ENCODE measurements at regions not wholly inside any gene's neighbourhood (a gene's known extent, or its start where the extent isn't known, plus 50 kb on each side); places are given as distances from the start of the nearest gene placed in this dataset.

- Histone ChIP-seq H3K4me1 (ENCODE audit: insufficient read depth, low read length) (no peaks in the 10 kb centered on the region), H3K36me3 (ENCODE audit: insufficient read depth, low read length) (no peaks in the 10 kb centered on the region), H3K9me3 (ENCODE audit: low read length) (no peaks in the 10 kb centered on the region), H3K9ac (ENCODE audit: low read length) (no peak overlapping the region), H3K27me3 (ENCODE audit: control insufficient read depth in 1 of 2, insufficient read depth in 2 of 2, low read length in 2 of 2) (no peaks in the 10 kb centered on the region), H3K4me3 (ENCODE audit: low read depth in 1 of 2, low read length in 2 of 2) (no peak overlapping the region), H3K27ac (ENCODE audit: low read depth, low read length) (no peak overlapping the region)
Measured at GRCh38 chr4:175871774-175872405, 59.8 kb upstream of the GPM6A start.

DNA sequence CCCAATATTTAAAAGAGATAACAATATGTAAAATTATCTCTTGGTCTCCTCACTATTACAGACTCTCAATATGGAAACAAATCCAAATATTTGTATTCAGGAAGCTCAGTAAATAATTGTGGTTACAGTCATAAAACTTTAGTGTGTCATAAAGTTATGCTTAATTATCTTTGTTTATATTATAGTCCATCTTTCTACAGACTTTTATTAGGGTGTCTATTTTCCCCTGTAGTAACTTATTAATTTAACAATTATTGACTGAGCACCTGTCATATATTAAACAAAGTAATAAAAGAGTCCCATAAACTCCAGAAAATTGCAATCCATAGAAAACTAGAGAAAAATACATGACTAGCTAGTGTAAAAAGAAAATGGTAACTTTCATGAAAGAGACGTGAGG lies 61.6 kb upstream of the GPM6A start:
- Histone ChIP-seq H3K27me3 (ENCODE audit: control insufficient read depth in 1 of 2, insufficient read depth in 2 of 2, low read length in 2 of 2) (no peaks in the 10 kb centered on the region), H3K4me1 (ENCODE audit: insufficient read depth, low read length) (no peaks in the 10 kb centered on the region), H3K9me3 (ENCODE audit: low read length) (no peaks in the 10 kb centered on the region), H3K4me3 (ENCODE audit: low read depth in 1 of 2, low read length in 2 of 2) (no peak overlapping the region), H3K27ac (ENCODE audit: low read depth, low read length) (no peak overlapping the region), H3K9ac (ENCODE audit: low read length) (no peak overlapping the region), H3K36me3 (ENCODE audit: insufficient read depth, low read length) (no peaks in the 10 kb centered on the region)

DNA sequence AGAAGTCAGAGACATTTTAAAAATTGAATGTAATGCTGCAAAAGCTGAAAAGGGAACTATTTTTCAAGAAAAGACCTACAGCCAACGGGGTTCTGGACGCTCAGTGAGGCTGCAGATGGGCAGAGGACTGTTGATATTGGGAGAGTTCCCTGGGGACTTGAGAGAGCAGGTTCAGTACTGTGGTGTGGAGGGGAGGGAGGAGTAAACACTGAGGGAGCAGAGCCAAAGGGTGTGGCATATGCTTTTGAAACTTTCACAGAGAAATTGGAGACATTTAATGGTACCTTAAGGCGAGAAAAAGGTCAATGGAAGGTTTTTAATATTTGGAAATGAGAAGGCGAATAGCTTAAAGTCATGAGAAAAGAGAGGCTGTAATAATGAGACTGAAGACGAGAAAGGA lies 62.2 kb upstream of the GPM6A start:
- Histone ChIP-seq H3K36me3 (ENCODE audit: insufficient read depth, low read length) (no peaks in the 10 kb centered on the region), H3K27me3 (ENCODE audit: control insufficient read depth in 1 of 2, insufficient read depth in 2 of 2, low read length in 2 of 2) (no peaks in the 10 kb centered on the region), H3K4me3 (ENCODE audit: low read depth in 1 of 2, low read length in 2 of 2) (no peak overlapping the region), H3K9ac (ENCODE audit: low read length) (no peak overlapping the region), H3K4me1 (ENCODE audit: insufficient read depth, low read length) (no peaks in the 10 kb centered on the region), H3K27ac (ENCODE audit: low read depth, low read length) (no peak overlapping the region), H3K9me3 (ENCODE audit: low read length) (no peaks in the 10 kb centered on the region)

- H3K27ac ChIP-seq (ENCODE audit: low read depth, low read length) = no peak overlapping the region
- no peak overlapping the region for H3K4me3 ChIP-seq (ENCODE audit: low read depth in 1 of 2, low read length in 2 of 2)
- no peaks in the 10 kb centered on the region for H3K36me3 ChIP-seq (ENCODE audit: insufficient read depth, low read length)
- H3K9me3 ChIP-seq (ENCODE audit: low read length) = no peaks in the 10 kb centered on the region
- H3K4me1 ChIP-seq (ENCODE audit: insufficient read depth, low read length) = no peaks in the 10 kb centered on the region
- H3K9ac ChIP-seq (ENCODE audit: low read length) = no peak overlapping the region
- no peaks in the 10 kb centered on the region for H3K27me3 ChIP-seq (ENCODE audit: control insufficient read depth in 1 of 2, insufficient read depth in 2 of 2, low read length in 2 of 2)
Measured at GRCh38 chr4:175875993-175876771, 64.1 kb upstream of the GPM6A start.

DNA sequence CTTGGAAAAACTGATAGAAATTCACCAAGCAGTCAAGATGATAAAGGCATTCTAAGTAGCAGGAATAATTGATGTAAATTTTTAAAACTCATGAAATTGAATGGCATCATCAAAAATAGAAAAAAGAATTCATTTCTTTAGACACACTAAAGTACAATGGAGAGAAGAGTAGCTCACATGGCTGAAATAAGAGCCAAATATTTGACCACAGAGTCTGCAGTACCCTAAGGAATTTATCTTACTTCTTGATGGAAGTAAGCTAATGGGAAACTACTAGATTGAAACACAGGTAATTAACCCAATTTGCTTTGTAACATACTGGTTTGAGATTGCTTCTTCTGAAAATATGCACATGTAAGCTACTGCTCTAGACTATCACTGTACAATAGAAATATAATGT lies 70.8 kb upstream of the GPM6A start:
- Histone ChIP-seq H3K9me3 (ENCODE audit: low read length) (no peaks in the 10 kb centered on the region), H3K9ac (ENCODE audit: low read length) (no peak overlapping the region), H3K36me3 (ENCODE audit: insufficient read depth, low read length) (no peaks in the 10 kb centered on the region), H3K4me3 (ENCODE audit: low read depth in 1 of 2, low read length in 2 of 2) (no peak overlapping the region), H3K27me3 (ENCODE audit: control insufficient read depth in 1 of 2, insufficient read depth in 2 of 2, low read length in 2 of 2) (no peaks in the 10 kb centered on the region), H3K27ac (ENCODE audit: low read depth, low read length) (no peak overlapping the region), H3K4me1 (ENCODE audit: insufficient read depth, low read length) (no peaks in the 10 kb centered on the region)

DNA sequence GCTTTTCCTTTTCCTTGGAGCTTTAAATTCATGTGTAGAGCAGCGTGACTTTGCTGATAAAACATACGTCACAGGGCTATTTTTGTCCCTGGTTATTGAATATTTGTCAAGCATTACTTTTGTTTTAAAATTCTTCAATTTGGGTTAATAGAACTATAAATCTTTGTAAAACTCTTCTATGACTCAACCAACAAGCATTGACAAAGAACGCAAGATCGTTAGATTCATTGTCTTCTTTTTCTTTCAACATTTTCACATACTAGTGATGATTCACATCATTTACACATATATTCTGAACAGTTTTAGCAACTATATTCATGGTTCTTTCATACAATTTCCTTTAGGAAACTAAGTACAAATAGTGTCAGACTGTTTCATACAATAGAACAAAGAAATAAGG lies 72.0 kb upstream of the GPM6A start:
- H3K36me3 ChIP-seq (ENCODE audit: insufficient read depth, low read length) = no peaks in the 10 kb centered on the region
- no peaks in the 10 kb centered on the region for H3K4me1 ChIP-seq (ENCODE audit: insufficient read depth, low read length)
- H3K4me3 ChIP-seq (ENCODE audit: low read depth in 1 of 2, low read length in 2 of 2) = no peak overlapping the region
- H3K9ac ChIP-seq (ENCODE audit: low read length) = no peak overlapping the region
- no peaks in the 10 kb centered on the region for H3K27me3 ChIP-seq (ENCODE audit: control insufficient read depth in 1 of 2, insufficient read depth in 2 of 2, low read length in 2 of 2)
- no peak overlapping the region for H3K27ac ChIP-seq (ENCODE audit: low read depth, low read length)
- H3K9me3 ChIP-seq (ENCODE audit: low read length) = no peaks in the 10 kb centered on the region

- Histone ChIP-seq H3K27ac (ENCODE audit: low read depth, low read length) (no peak overlapping the region), H3K36me3 (ENCODE audit: insufficient read depth, low read length) (no peaks in the 10 kb centered on the region), H3K9ac (ENCODE audit: low read length) (no peak overlapping the region), H3K9me3 (ENCODE audit: low read length) (no peaks in the 10 kb centered on the region), H3K4me3 (ENCODE audit: low read depth in 1 of 2, low read length in 2 of 2) (no peak overlapping the region), H3K4me1 (ENCODE audit: insufficient read depth, low read length) (no peaks in the 10 kb centered on the region), H3K27me3 (ENCODE audit: control insufficient read depth in 1 of 2, insufficient read depth in 2 of 2, low read length in 2 of 2) (no peaks in the 10 kb centered on the region)
Measured at GRCh38 chr4:175891231-175891630, 79.2 kb upstream of the GPM6A start.

GRCh38 chr4:175891851-175892250 lies 79.8 kb upstream of the GPM6A start:
- H3K36me3 ChIP-seq (ENCODE audit: insufficient read depth, low read length) = no peaks in the 10 kb centered on the region
- H3K27me3 ChIP-seq (ENCODE audit: control insufficient read depth in 1 of 2, insufficient read depth in 2 of 2, low read length in 2 of 2) = no peaks in the 10 kb centered on the region
- H3K9ac ChIP-seq (ENCODE audit: low read length) = no peak overlapping the region
- no peak overlapping the region for H3K27ac ChIP-seq (ENCODE audit: low read depth, low read length)
- no peak overlapping the region for H3K4me3 ChIP-seq (ENCODE audit: low read depth in 1 of 2, low read length in 2 of 2)
- no peaks in the 10 kb centered on the region for H3K4me1 ChIP-seq (ENCODE audit: insufficient read depth, low read length)
- H3K9me3 ChIP-seq (ENCODE audit: low read length) = no peaks in the 10 kb centered on the region

- Histone ChIP-seq H3K27me3 (ENCODE audit: control insufficient read depth in 1 of 2, insufficient read depth in 2 of 2, low read length in 2 of 2) (no peaks in the 10 kb centered on the region), H3K27ac (ENCODE audit: low read depth, low read length) (no peak overlapping the region)
Measured at GRCh38 chr4:175905925-175906324, 93.9 kb upstream of the GPM6A start.

DNA sequence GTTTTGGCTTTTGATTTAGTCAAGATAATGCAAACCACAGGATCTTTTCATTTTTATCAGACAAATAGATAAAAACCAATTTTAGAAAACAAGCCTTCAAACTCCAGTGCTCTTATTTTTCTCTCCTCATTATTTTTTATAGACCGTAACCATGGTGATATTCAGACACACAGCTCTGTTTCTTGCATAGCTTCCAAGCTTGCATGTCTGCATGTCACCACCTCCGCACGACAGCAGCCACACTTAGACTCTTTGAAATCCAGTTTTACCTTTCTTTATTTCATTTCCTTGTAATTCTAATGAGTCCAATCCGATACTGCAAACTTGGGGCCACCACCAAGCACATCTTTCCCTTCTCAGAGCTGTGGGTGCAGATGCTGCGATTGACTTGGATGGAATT lies 94.3 kb upstream of the GPM6A start:
- Histone ChIP-seq H3K9me3 (ENCODE audit: low read length) (no peaks in the 10 kb centered on the region), H3K4me1 (ENCODE audit: insufficient read depth, low read length) (no peaks in the 10 kb centered on the region), H3K27me3 (ENCODE audit: control insufficient read depth in 1 of 2, insufficient read depth in 2 of 2, low read length in 2 of 2) (no peaks in the 10 kb centered on the region), H3K9ac (ENCODE audit: low read length) (no peak overlapping the region), H3K4me3 (ENCODE audit: low read depth in 1 of 2, low read length in 2 of 2) (no peak overlapping the region), H3K36me3 (ENCODE audit: insufficient read depth, low read length) (no peaks in the 10 kb centered on the region), H3K27ac (ENCODE audit: low read depth, low read length) (no peak overlapping the region)

More at GRCh38 chr4:175905925-175906324, 93.9 kb upstream of the GPM6A start:
- H3K9ac ChIP-seq (ENCODE audit: low read length) = no peak overlapping the region
- no peaks in the 10 kb centered on the region for H3K4me1 ChIP-seq (ENCODE audit: insufficient read depth, low read length)
- H3K9me3 ChIP-seq (ENCODE audit: low read length) = no peaks in the 10 kb centered on the region
- H3K4me3 ChIP-seq (ENCODE audit: low read depth in 1 of 2, low read length in 2 of 2) = no peak overlapping the region
- H3K36me3 ChIP-seq (ENCODE audit: insufficient read depth, low read length) = no peaks in the 10 kb centered on the region

- Histone ChIP-seq H3K9ac (ENCODE audit: low read length) (no peak overlapping the region), H3K27me3 (ENCODE audit: control insufficient read depth in 1 of 2, insufficient read depth in 2 of 2, low read length in 2 of 2) (no peaks in the 10 kb centered on the region), H3K36me3 (ENCODE audit: insufficient read depth, low read length) (no peaks in the 10 kb centered on the region), H3K4me1 (ENCODE audit: insufficient read depth, low read length) (no peaks in the 10 kb centered on the region), H3K4me3 (ENCODE audit: low read depth in 1 of 2, low read length in 2 of 2) (no peak overlapping the region), H3K9me3 (ENCODE audit: low read length) (no peaks in the 10 kb centered on the region), H3K27ac (ENCODE audit: low read depth, low read length) (no peak overlapping the region)
Measured at GRCh38 chr4:175910700-175911099, 98.6 kb upstream of the GPM6A start.

Data from muscle layer of colon (tissue), 2 donors.